ENCODE measurements at regions not wholly inside any gene's neighbourhood (a gene's known extent, or its start where the extent isn't known, plus 50 kb on each side); places are given as distances from the start of the nearest gene placed in this dataset.

- no peak overlapping the region for H3K4me3 Mint-ChIP-seq (ENCODE audit: unreplicated experiment)
- no peaks in the 10 kb centered on the region for H3K27me3 Mint-ChIP-seq (ENCODE audit: unreplicated experiment)
- H3K36me3 Mint-ChIP-seq (ENCODE audit: low read depth, unreplicated experiment), result no peaks in the 10 kb centered on the region
- no peaks in the 10 kb centered on the region for H3K4me1 Mint-ChIP-seq (ENCODE audit: unreplicated experiment)
- H3K27ac Mint-ChIP-seq (ENCODE audit: unreplicated experiment), result no peak overlapping the region
- no peaks in the 10 kb centered on the region for H3K9me3 Mint-ChIP-seq (ENCODE audit: unreplicated experiment)
- no peak for DNase-seq (ENCODE audit: low spot score)
- no peak for TF ChIP-seq CTCF (IDR thresholded peaks at IDR 0.05; ENCODE audit: unreplicated experiment)
These were observed 748.1 kb upstream of the LRATD1 start for GRCh38 chr2:13884291-13884976.

GRCh38 chr2:13901526-13901925 lies 731.0 kb upstream of the LRATD1 start:
- no peak for DNase-seq (ENCODE audit: low spot score)
- no peak for TF ChIP-seq CTCF (IDR thresholded peaks at IDR 0.05; ENCODE audit: unreplicated experiment)
- Mint-ChIP-seq H3K4me1 (ENCODE audit: unreplicated experiment) (no peaks in the 10 kb centered on the region), H3K36me3 (ENCODE audit: low read depth, unreplicated experiment) (no peaks in the 10 kb centered on the region), H3K9me3 (ENCODE audit: unreplicated experiment) (no peaks in the 10 kb centered on the region), H3K27ac (ENCODE audit: unreplicated experiment) (no peak overlapping the region), H3K4me3 (ENCODE audit: unreplicated experiment) (no peak overlapping the region), H3K27me3 (ENCODE audit: unreplicated experiment) (peaks cover 2% of the 10 kb centered on the region)

- Mint-ChIP-seq H3K27me3 (ENCODE audit: unreplicated experiment) (peaks cover 2% of the 10 kb centered on the region), H3K27ac (ENCODE audit: unreplicated experiment) (no peak overlapping the region), H3K9me3 (ENCODE audit: unreplicated experiment) (no peaks in the 10 kb centered on the region), H3K36me3 (ENCODE audit: low read depth, unreplicated experiment) (no peaks in the 10 kb centered on the region), H3K4me3 (ENCODE audit: unreplicated experiment) (no peak overlapping the region), H3K4me1 (ENCODE audit: unreplicated experiment) (no peaks in the 10 kb centered on the region)
- no peak for TF ChIP-seq CTCF (IDR thresholded peaks at IDR 0.05; ENCODE audit: unreplicated experiment)
- no peak for DNase-seq (ENCODE audit: low spot score)
These were observed 726.7 kb upstream of the LRATD1 start for GRCh38 chr2:13905831-13906230.

GRCh38 chr2:13916066-13916465 lies 716.5 kb upstream of the LRATD1 start:
- no peak for DNase-seq (ENCODE audit: low spot score)
- no peaks in the 10 kb centered on the region for H3K4me1 Mint-ChIP-seq (ENCODE audit: unreplicated experiment)
- H3K27me3 Mint-ChIP-seq (ENCODE audit: unreplicated experiment), result no peaks in the 10 kb centered on the region
- H3K9me3 Mint-ChIP-seq (ENCODE audit: unreplicated experiment), result no peaks in the 10 kb centered on the region
- H3K4me3 Mint-ChIP-seq (ENCODE audit: unreplicated experiment), result no peak overlapping the region
- no peak overlapping the region for H3K27ac Mint-ChIP-seq (ENCODE audit: unreplicated experiment)
- no peaks in the 10 kb centered on the region for H3K36me3 Mint-ChIP-seq (ENCODE audit: low read depth, unreplicated experiment)
- TF ChIP-seq CTCF (IDR thresholded peaks at IDR 0.05; ENCODE audit: unreplicated experiment), result no peak

GRCh38 chr2:13917958-13918357 lies 714.6 kb upstream of the LRATD1 start:
- TF ChIP-seq CTCF (IDR thresholded peaks at IDR 0.05; ENCODE audit: unreplicated experiment), result no peak
- H3K36me3 Mint-ChIP-seq (ENCODE audit: low read depth, unreplicated experiment), result no peaks in the 10 kb centered on the region
- H3K27ac Mint-ChIP-seq (ENCODE audit: unreplicated experiment), result no peak overlapping the region
- H3K27me3 Mint-ChIP-seq (ENCODE audit: unreplicated experiment), result no peaks in the 10 kb centered on the region
- DNase-seq (ENCODE audit: low spot score), result no peak
- H3K4me3 Mint-ChIP-seq (ENCODE audit: unreplicated experiment), result no peak overlapping the region
- H3K9me3 Mint-ChIP-seq (ENCODE audit: unreplicated experiment), result no peaks in the 10 kb centered on the region
- H3K4me1 Mint-ChIP-seq (ENCODE audit: unreplicated experiment), result no peaks in the 10 kb centered on the region
